SU-DHL-6 (cell line): ENCODE measurements at regions not wholly inside any gene's neighbourhood (a gene's known extent, or its start where the extent isn't known, plus 50 kb on each side); places are given as distances from the start of the nearest gene placed in this dataset.

Source experiments
- EZH2phosphoT487 ChIP-seq: fragments of 200-600 bp; sonication (generic), shearing (Covaris generic); conservative IDR thresholded peaks from 2 replicates; pipeline ENCODE4 v1.6.1; 2018; ENCODE audit warnings: mild to moderate bottlenecking, antibody characterized with exemption, low read length, moderate library complexity, mixed read lengths
- TF ChIP-seq, protein P1 (sequence below): fragments of 200-600 bp; sonication (generic); IDR thresholded peaks from one replicate; pipeline ENCODE4 v1.5.1; 2017; ENCODE audit warnings: antibody characterized with exemption, mild to moderate bottlenecking, low read length, moderate library complexity; ENCODE audit not compliant: insufficient read depth, poor library complexity, severe bottlenecking

DNA sequence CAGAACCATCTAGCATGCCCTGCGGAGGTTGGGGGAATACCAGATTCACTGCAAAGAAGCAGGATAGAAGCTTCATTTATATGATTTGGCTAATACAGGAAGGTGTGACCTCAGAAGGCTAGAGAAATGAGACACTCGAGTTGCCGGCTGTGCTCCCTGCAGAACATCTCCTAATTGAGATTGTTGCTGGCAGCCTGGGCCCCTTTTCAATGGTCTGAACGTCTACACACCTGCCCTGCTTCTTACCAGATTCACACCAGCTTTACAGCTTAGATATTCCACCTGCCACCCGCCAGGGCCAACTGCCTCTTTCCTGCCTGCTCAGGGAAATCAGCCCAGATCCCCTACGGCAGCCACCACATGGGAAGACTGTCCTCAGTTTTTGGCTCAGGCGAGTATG is 475.3 kb upstream of the AUTS2 start:
- no peak for TF ChIP-seq EZH2phosphoT487
- TF ChIP-seq, protein P1, sequence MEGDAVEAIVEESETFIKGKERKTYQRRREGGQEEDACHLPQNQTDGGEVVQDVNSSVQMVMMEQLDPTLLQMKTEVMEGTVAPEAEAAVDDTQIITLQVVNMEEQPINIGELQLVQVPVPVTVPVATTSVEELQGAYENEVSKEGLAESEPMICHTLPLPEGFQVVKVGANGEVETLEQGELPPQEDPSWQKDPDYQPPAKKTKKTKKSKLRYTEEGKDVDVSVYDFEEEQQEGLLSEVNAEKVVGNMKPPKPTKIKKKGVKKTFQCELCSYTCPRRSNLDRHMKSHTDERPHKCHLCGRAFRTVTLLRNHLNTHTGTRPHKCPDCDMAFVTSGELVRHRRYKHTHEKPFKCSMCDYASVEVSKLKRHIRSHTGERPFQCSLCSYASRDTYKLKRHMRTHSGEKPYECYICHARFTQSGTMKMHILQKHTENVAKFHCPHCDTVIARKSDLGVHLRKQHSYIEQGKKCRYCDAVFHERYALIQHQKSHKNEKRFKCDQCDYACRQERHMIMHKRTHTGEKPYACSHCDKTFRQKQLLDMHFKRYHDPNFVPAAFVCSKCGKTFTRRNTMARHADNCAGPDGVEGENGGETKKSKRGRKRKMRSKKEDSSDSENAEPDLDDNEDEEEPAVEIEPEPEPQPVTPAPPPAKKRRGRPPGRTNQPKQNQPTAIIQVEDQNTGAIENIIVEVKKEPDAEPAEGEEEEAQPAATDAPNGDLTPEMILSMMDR = no peak
